ENCODE measurements at regions not wholly inside any gene's neighbourhood (a gene's known extent, or its start where the extent isn't known, plus 50 kb on each side); places are given as distances from the start of the nearest gene placed in this dataset.

- TF ChIP-seq CTCF (IDR thresholded peaks at IDR 0.05; ENCODE audit: low read depth, low read length) (no peak), EZH2phosphoT487 (IDR thresholded peaks at IDR 0.05; ENCODE audit: low read depth) (no peak)
Measured at GRCh38 chr2:194566907-194567660, 1089.9 kb upstream of the SLC39A10 start.
